Heart right ventricle (tissue), 16 donors: ENCODE measurements at regions not wholly inside any gene's neighbourhood (a gene's known extent, or its start where the extent isn't known, plus 50 kb on each side); places are given as distances from the start of the nearest gene placed in this dataset.

ENCODE experiments used
- ATAC-seq, 8 donors: fragments of 200-7000 bp; cut with Tn5 transposase; one replicate each; pipeline ENCODE4 v1.9.1; 2020; ENCODE audit warnings: mild to moderate bottlenecking in 8 of 8, moderate library complexity in 8 of 8, moderate number of reproducible peaks in 1 of 8
- DNase-seq, 2 donors: peaks; one replicate each; pipeline ENCODE4 v3.0.0-alpha.2; 2020
- H3K27ac ChIP-seq, 10 donors: fragments of 200-600 bp; sonication (generic) in 2 of 10; one replicate each; pipeline versions ENCODE4 v1.5.0 to v1.8.0; 2020 to 2022; ENCODE audit warnings: mild to moderate bottlenecking in 3 of 10
- H3K27me3 ChIP-seq, 7 donors: fragments of 200-600 bp; one replicate each; pipeline ENCODE4 v1.8.0; 2021 to 2022; ENCODE audit warnings: mild to moderate bottlenecking in 2 of 7
- H3K36me3 ChIP-seq, 9 donors: fragments of 200-600 bp; sonication (generic) in 1 of 9; one replicate each; pipeline versions ENCODE4 v1.5.0 to v1.8.0; 2020 to 2022; ENCODE audit warnings: mild to moderate bottlenecking in 2 of 9
- H3K4me1 ChIP-seq, 9 donors: fragments of 200-600 bp; sonication (generic) in 1 of 9; one replicate each; pipeline versions ENCODE4 v1.5.0 to v1.8.0; 2020 to 2022; ENCODE audit warnings: mild to moderate bottlenecking in 4 of 9
- H3K4me3 ChIP-seq, 10 donors: fragments of 200-600 bp; sonication (generic) in 2 of 10; one replicate each; pipeline versions ENCODE4 v1.5.0 to v1.8.0; 2020 to 2022; ENCODE audit warnings: mild to moderate bottlenecking in 7 of 10, moderate library complexity in 2 of 10
- H3K9me3 ChIP-seq, 11 donors: fragments of 200-600 bp in 10 of 11; sonication (generic) in 2 of 11; one replicate each; pipeline versions ENCODE4 v1.5.0 to v1.8.0; 2013 to 2022; ENCODE audit warnings: mild to moderate bottlenecking in 2 of 11, control low read depth in 1 of 11, moderate library complexity in 1 of 11
- WGBS, 2 donors: extraction: QIAGEN DNeasy Blood & Tissue Kit; methylation state at CpG; one replicate each; pipeline ENCODE4 v1.1.7; 2013; ENCODE audit warnings: inconsistent platforms in 1 of 2; 5-methylcytosine and 5-hydroxymethylcytosine counted together
- intact Hi-C, 10 donors: fragments of 100-400 bp; cut with DNase I; formaldehyde crosslinking; loops; one replicate each; pipeline versions ENCODE4 v1.11.1 to v1.14.2; 2022
- TF ChIP-seq, protein P1 (sequence below), 9 donors: fragments of 200-600 bp; sonication (generic) in 2 of 9; IDR thresholded peaks; one replicate each; pipeline versions ENCODE4 v1.5.0 to v1.8.0; 2021 to 2022; ENCODE audit warnings: antibody characterized with exemption in 9 of 9, mild to moderate bottlenecking in 5 of 9, moderate library complexity in 1 of 9
- donor health status: Arrhythmogenic right ventricular cardiomyopathy.
- donor health status: ischemic (EF 13 %, LVEDD 7.1; RV severe dilation, severe dysfunction).
- donor health status: healthy with polysubstance abuse.
- donor health status: DM: no; HTN: yes; CAD: no.
- donor health status: DM: no; HTN: no; CAD: no.
- donor health status: ischemic (EF 25% LVEDD 6.9; RV normal size, moderate dysfunction).
- donor health status: ischemic (EF 25% LVEDD 5.7; RV mildly dilated, moderate dysfunction).
- donor health status: healthy.
- donor health status: DM: yes; HTN: yes; CAD: no.
- donor health status: Ischemic cardiomyopathy.
- donor health status: ischemic (EF 35%, LVEDD 5.7; RV mildly dilated, moderate dysfunction).
- donor health status: nonischemic (EF 11% LVEDD 7.7; RV severe dilation, severe dysfunction).
- donor health status: DM: yes; HTN: yes; CAD: no.
- donor health status: PGD.
- donor health status: ischemic (EF 29% LVEDD 5.4; RV normal size, mild dysfunction).
- donor health status: nonischemic (EF 23%, LVEDD 6.1; RV moderate dilation, normal function).

DNA sequence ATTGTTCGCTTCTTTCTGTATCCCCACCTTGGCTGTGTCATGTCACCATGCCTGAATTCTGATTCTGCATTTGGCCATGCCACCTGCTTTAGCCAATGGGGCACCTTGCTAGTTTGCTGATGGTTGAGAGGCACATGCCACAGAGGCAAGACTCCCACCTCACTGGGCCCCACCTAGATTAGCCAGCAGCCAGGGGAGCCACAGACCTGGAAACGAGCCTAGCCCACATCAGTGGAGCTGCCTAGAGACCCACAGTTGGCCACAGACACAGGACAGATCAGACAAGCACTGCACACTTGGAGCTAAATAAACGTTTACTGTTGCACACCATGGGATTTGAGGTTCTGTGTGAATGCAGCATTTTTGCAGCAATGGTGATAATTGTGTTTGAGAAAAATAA is 252.1 kb downstream of the LURAP1L start:
- no peak overlapping the region for H3K27ac ChIP-seq
- ATAC-seq (no peak), DNase-seq (no peak)
- TF ChIP-seq, protein P1, sequence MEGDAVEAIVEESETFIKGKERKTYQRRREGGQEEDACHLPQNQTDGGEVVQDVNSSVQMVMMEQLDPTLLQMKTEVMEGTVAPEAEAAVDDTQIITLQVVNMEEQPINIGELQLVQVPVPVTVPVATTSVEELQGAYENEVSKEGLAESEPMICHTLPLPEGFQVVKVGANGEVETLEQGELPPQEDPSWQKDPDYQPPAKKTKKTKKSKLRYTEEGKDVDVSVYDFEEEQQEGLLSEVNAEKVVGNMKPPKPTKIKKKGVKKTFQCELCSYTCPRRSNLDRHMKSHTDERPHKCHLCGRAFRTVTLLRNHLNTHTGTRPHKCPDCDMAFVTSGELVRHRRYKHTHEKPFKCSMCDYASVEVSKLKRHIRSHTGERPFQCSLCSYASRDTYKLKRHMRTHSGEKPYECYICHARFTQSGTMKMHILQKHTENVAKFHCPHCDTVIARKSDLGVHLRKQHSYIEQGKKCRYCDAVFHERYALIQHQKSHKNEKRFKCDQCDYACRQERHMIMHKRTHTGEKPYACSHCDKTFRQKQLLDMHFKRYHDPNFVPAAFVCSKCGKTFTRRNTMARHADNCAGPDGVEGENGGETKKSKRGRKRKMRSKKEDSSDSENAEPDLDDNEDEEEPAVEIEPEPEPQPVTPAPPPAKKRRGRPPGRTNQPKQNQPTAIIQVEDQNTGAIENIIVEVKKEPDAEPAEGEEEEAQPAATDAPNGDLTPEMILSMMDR (IDR thresholded peaks at IDR 0.05), result no peak
- H3K4me1 ChIP-seq, result no peaks in the 10 kb centered on the region
- intact Hi-C loops, result no loop called here
- H3K9me3 ChIP-seq, result peaks cover 0 to 4% (median 0%) of the 10 kb centered on the region in 11 donors
- H3K4me3 ChIP-seq, result no peak overlapping the region
- WGBS, 2 donors, result 62 to 66% methylated on average over 3 of the region's 3 CpGs
- H3K36me3 ChIP-seq, result no peaks in the 10 kb centered on the region
- no peaks in the 10 kb centered on the region for H3K27me3 ChIP-seq

DNA sequence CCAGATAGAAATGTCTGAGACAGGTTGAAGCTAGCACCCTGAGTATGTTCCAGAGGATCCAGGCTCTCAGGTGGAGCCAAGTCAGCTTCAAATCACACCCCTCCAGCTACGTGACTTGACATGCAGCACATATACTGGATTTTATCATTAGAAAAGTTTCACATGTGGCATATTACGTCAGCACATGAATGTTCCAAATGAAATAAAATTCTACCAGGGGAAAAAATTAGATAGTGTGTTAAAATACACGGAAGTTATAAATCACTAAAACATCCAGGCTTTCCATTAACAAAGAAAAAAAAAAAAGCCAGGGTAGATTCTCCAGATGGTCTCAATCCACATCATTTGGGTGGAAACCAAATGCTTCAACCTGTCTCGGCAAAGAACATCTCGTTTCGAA is 251.6 kb downstream of the MPDZ start:
- ATAC-seq (no peak), DNase-seq (no peak)
- H3K9me3 ChIP-seq, result peaks cover 0 to 4% (median 0%) of the 10 kb centered on the region in 11 donors
- intact Hi-C loops, result no loop called here
- no peak overlapping the region for H3K27ac ChIP-seq
- no peaks in the 10 kb centered on the region for H3K27me3 ChIP-seq
- H3K4me1 ChIP-seq, result no peaks in the 10 kb centered on the region
- WGBS, 2 donors, result 77 to 82% methylated on average over 6 of the region's 6 CpGs
- H3K4me3 ChIP-seq, result no peak overlapping the region
- TF ChIP-seq, protein P1 (IDR thresholded peaks at IDR 0.05), result no peak
- no peaks in the 10 kb centered on the region for H3K36me3 ChIP-seq

DNA sequence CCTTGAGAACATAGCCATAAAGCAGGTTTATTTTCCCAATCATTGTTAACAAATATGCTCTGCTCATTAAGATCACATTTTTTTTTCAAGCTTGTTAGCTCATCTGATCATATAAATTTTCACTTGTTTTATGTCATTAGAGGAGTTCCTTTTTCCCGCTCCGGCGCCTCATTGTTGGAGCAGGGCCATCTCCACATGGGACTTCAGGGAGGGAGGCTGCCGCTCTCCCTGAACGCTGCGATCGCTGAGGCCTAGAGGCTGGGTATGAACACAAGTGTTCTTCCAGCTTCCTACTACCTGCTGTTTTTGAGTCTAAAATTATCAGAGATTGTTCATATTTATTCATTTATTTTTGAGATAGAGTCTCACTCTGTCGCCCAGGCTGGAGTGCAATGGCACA is 246.9 kb downstream of the MPDZ start:
- Histone ChIP-seq H3K4me1 (peaks cover 0 to 9% (median 0%) of the 10 kb centered on the region in 9 donors), H3K36me3 (no peaks in the 10 kb centered on the region), H3K27me3 (no peaks in the 10 kb centered on the region), H3K9me3 (no peaks in the 10 kb centered on the region), H3K4me3 (no peak overlapping the region), H3K27ac (no peak overlapping the region)
- intact Hi-C loops, result loop anchor here in 5 of 10 donors (5.0 to 10.0 kb wide), 4 partner anchors 52 to 1732 kb away; no protein-coding TSS in a partner anchor
- WGBS, 2 donors, result 91 to 94% methylated on average over 8 of the region's 8 CpGs
- TF ChIP-seq, protein P1 (IDR thresholded peaks at IDR 0.05), result no peak
- DNase-seq (no peak), ATAC-seq (no peak)

DNA sequence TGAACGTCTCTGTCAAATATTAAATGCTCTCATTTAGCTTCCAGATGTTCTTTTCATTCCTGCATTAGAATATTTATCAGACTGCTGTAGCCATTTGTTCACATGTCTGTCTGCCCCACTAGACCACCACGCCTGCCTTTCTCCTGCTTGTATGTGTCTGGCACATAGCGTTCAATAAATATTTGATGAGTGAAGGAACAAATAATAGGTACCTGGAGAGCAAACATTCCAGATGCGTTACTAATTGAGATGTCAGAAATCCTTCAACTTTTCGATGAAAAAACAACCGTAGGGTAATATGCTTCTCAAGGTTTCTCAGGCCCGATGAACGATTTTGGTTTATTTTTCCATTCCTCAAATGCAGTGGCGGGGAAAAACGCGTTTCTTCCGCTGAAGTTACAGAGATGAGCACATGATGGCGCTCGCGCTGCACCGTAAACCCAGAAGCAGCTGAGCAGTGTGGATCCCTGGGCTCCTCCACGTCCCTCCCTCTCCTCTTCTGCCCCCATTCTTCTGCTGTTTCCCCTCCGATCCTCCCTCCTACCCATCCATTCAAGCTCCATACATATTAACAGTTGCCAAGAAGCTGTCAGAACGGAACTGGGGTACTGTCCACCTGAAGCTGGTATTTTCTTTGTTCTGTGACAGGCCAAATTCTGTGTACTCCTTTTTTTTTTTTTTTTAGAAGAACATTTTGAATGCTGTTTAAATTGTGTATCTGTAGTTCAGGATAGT is 245.4 kb downstream of the MPDZ start:
- Histone ChIP-seq H3K9me3 (no peaks in the 10 kb centered on the region), H3K27ac (no peak overlapping the region)
- 10 to 11% methylated on average over 19 of the region's 19 CpGs for WGBS, 2 donors

More for the DNA sequence above, 245.4 kb downstream of the MPDZ start:
- ATAC-seq (peak; percentile 82 to 91 (median 86)), DNase-seq (peak; percentile 48 to 55)
- no peaks in the 10 kb centered on the region for H3K36me3 ChIP-seq
- peak overlapping the region in 8 of 10 donors; percentile 10 to 38 (median 35) for H3K4me3 ChIP-seq
- H3K27me3 ChIP-seq, result no peaks in the 10 kb centered on the region
- H3K4me1 ChIP-seq, result peaks cover 0 to 9% (median 0%) of the 10 kb centered on the region in 9 donors
- intact Hi-C loops, result loop anchor here in 6 of 10 donors (1.0 to 10.0 kb wide), 6 partner anchors 51 to 1731 kb away; no protein-coding TSS in a partner anchor
- TF ChIP-seq, protein P1 (IDR thresholded peaks at IDR 0.05), result peak; percentile 59 to 81 (median 77)
